ENCODE measurements at regions not wholly inside any gene's neighbourhood (a gene's known extent, or its start where the extent isn't known, plus 50 kb on each side); places are given as distances from the start of the nearest gene placed in this dataset.

GRCh38 chrX:45718676-45719075 is 518.0 kb upstream of the DIPK2B start:
- H3K9me3 ChIP-seq: no peaks in the 10 kb centered on the region
- H3K27me3 ChIP-seq: no peaks in the 10 kb centered on the region
- 80% methylated on average over 1 of the region's 1 CpG; no CpG with 5 or more reads in 1 of the 2 donors for WGBS, 2 donors (ENCODE audit: low coverage in 1 of 2)
- H3K27ac ChIP-seq: no peak overlapping the region
- TF ChIP-seq EP300 (IDR thresholded peaks at IDR 0.05) (no peak), POLR2AphosphoS5 (IDR thresholded peaks at IDR 0.05) (no peak), CTCF (IDR thresholded peaks at IDR 0.05) (no peak), POLR2A (IDR thresholded peaks at IDR 0.05) (no peak)
- no peaks in the 10 kb centered on the region for H3K36me3 ChIP-seq
- no peak overlapping the region for H3K4me3 ChIP-seq
- ATAC-seq: no peak
- no peaks in the 10 kb centered on the region for H3K4me1 ChIP-seq

- H3K4me1 ChIP-seq: no peaks in the 10 kb centered on the region
- no peak overlapping the region for H3K27ac ChIP-seq
- 60 to 85% methylated on average over 1 to 2 of the region's 3 CpGs for WGBS, 2 donors (ENCODE audit: low coverage in 1 of 2)
- no peaks in the 10 kb centered on the region for H3K27me3 ChIP-seq
- H3K4me3 ChIP-seq: no peak overlapping the region
- no peaks in the 10 kb centered on the region for H3K36me3 ChIP-seq
- H3K9me3 ChIP-seq: no peaks in the 10 kb centered on the region
- no peak for ATAC-seq
- no peak for TF ChIP-seq POLR2A (IDR thresholded peaks at IDR 0.05)
These were observed 516.1 kb upstream of the DIPK2B start for GRCh38 chrX:45716750-45717149.

- TF ChIP-seq POLR2AphosphoS5 (IDR thresholded peaks at IDR 0.05) (no peak), EP300 (IDR thresholded peaks at IDR 0.05) (no peak), CTCF (IDR thresholded peaks at IDR 0.05) (no peak), POLR2A (IDR thresholded peaks at IDR 0.05) (no peak)
- no peak overlapping the region for H3K27ac ChIP-seq
- H3K9me3 ChIP-seq: no peaks in the 10 kb centered on the region
- H3K4me3 ChIP-seq: no peak overlapping the region
- ATAC-seq: no peak
- 63 to 86% methylated on average over 1 of the region's 1 CpG for WGBS, 2 donors (ENCODE audit: low coverage in 1 of 2)
- no peaks in the 10 kb centered on the region for H3K4me1 ChIP-seq
- H3K27me3 ChIP-seq: no peaks in the 10 kb centered on the region
- H3K36me3 ChIP-seq: no peaks in the 10 kb centered on the region
These were observed 515.1 kb upstream of the DIPK2B start for GRCh38 chrX:45715748-45716147.

GRCh38 chrX:45714866-45715265 is 514.2 kb upstream of the DIPK2B start:
- 52% methylated on average over 3 of the region's 3 CpGs; no CpG with 5 or more reads in 1 of the 2 donors for WGBS, 2 donors (ENCODE audit: low coverage in 1 of 2)

GRCh38 chrX:45712067-45712466 is 511.4 kb upstream of the DIPK2B start:
- Histone ChIP-seq H3K9me3 (no peaks in the 10 kb centered on the region), H3K4me1 (no peaks in the 10 kb centered on the region), H3K27me3 (no peaks in the 10 kb centered on the region), H3K27ac (no peak overlapping the region), H3K4me3 (no peak overlapping the region), H3K36me3 (no peaks in the 10 kb centered on the region)
- no peak for ATAC-seq
- WGBS, 2 donors (ENCODE audit: low coverage in 1 of 2): 29% methylated on average over 1 of the region's 1 CpG; no CpG with 5 or more reads in 1 of the 2 donors
- TF ChIP-seq POLR2A (IDR thresholded peaks at IDR 0.05): no peak
- no peak for TF ChIP-seq EP300 (IDR thresholded peaks at IDR 0.05)
- no peak for TF ChIP-seq CTCF (IDR thresholded peaks at IDR 0.05)

More at GRCh38 chrX:45714866-45715265, 514.2 kb upstream of the DIPK2B start:
- Histone ChIP-seq H3K9me3 (no peaks in the 10 kb centered on the region), H3K4me1 (no peaks in the 10 kb centered on the region), H3K27ac (no peak overlapping the region), H3K4me3 (no peak overlapping the region), H3K27me3 (no peaks in the 10 kb centered on the region), H3K36me3 (no peaks in the 10 kb centered on the region)
- no peak for TF ChIP-seq POLR2A (IDR thresholded peaks at IDR 0.05)
- no peak for TF ChIP-seq EP300 (IDR thresholded peaks at IDR 0.05)
- no peak for TF ChIP-seq CTCF (IDR thresholded peaks at IDR 0.05)
- no peak for TF ChIP-seq POLR2AphosphoS5 (IDR thresholded peaks at IDR 0.05)
- no peak for ATAC-seq
